Endothelial cell (in vitro differentiated cells): ENCODE measurements at regions not wholly inside any gene's neighbourhood (a gene's known extent, or its start where the extent isn't known, plus 50 kb on each side); places are given as distances from the start of the nearest gene placed in this dataset.

Source experiments
- DNase-seq: peaks from one replicate; pipeline ENCODE4 v3.0.0; 2021; ENCODE audit warnings: low spot score
- H3K27ac Mint-ChIP-seq: one replicate; pipeline ENCODE4 v1.8.0; 2021; ENCODE audit warnings: mixed read lengths, inconsistent platforms; ENCODE audit not compliant: unreplicated experiment
- H3K27me3 Mint-ChIP-seq: one replicate; pipeline ENCODE4 v1.8.0; 2021; ENCODE audit warnings: mild to moderate bottlenecking, moderate library complexity, mixed read lengths, inconsistent platforms; ENCODE audit not compliant: unreplicated experiment
- H3K36me3 Mint-ChIP-seq: one replicate; pipeline ENCODE4 v1.8.0; 2021; ENCODE audit warnings: mild to moderate bottlenecking, low read depth, mixed read lengths, inconsistent platforms; ENCODE audit not compliant: unreplicated experiment
- H3K4me1 Mint-ChIP-seq: one replicate; pipeline ENCODE4 v1.8.0; 2021; ENCODE audit warnings: mild to moderate bottlenecking, mixed read lengths, inconsistent platforms; ENCODE audit not compliant: unreplicated experiment
- H3K4me3 Mint-ChIP-seq: one replicate; pipeline ENCODE4 v1.8.0; 2021; ENCODE audit warnings: mild to moderate bottlenecking, mixed read lengths, inconsistent platforms; ENCODE audit not compliant: unreplicated experiment
- H3K9me3 Mint-ChIP-seq: one replicate; pipeline ENCODE4 v1.8.0; 2021; ENCODE audit warnings: mixed read lengths, inconsistent platforms; ENCODE audit not compliant: unreplicated experiment
- CTCF ChIP-seq: fragments of 200-600 bp; sonication (generic); IDR thresholded peaks from one replicate; pipeline ENCODE4 v1.5.0; 2021; ENCODE audit warnings: antibody characterized with exemption; ENCODE audit not compliant: unreplicated experiment

DNA sequence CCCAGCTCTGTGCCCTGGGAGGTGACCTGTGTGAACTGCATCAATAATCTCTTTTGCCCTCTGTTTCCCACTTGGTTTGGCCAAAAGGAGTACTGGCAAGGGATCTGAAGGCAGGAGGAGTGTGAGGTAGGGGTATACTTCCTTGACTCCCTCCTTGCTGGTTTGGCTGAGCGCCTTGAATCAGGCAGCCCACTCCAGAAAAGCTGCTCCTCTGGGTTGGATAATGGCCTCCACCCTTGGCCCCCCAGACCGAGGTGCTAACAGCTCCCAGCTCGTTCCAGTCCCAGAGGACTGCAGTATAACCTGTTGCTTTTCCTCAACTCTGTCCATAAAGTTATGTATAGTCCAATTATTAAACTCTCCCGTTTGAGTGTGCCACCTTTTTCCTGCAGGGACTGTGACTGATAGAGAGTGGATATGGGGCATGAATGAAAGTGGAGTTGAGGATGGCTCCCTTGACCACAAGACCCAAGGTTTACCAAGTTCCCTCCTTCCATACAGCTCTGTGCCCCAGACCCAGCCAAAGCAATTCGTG, 88.2 kb upstream of the HAND1 start:
- TF ChIP-seq CTCF, result no peak
- no peak overlapping the region for H3K27ac Mint-ChIP-seq
- H3K4me3 Mint-ChIP-seq, result no peak overlapping the region
- H3K27me3 Mint-ChIP-seq, result no peaks in the 10 kb centered on the region
- peaks cover 3% of the 10 kb centered on the region for H3K4me1 Mint-ChIP-seq
- no peak for DNase-seq
- no peaks in the 10 kb centered on the region for H3K36me3 Mint-ChIP-seq
- no peaks in the 10 kb centered on the region for H3K9me3 Mint-ChIP-seq

DNA sequence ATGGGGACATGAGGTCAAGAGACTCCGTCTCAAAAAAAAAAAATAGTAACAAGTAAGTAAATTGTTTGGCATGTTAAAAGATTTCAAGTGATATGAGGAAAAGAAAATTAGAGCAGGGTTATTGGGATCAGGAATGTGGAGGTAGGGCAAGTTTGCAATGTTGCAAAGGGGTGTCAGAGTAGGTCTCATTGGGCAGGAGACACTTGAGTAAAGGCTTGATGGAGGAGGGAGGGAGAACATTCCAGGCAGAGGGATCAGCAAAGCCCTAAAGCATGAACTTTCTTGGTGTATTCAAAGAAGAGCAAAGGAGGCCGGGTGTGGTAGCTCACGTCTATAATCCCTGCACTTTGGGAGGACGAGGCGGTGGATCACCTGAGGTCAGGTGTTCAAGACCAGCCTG, 87.1 kb upstream of the HAND1 start:
- no peak for DNase-seq
- Mint-ChIP-seq H3K36me3 (no peaks in the 10 kb centered on the region), H3K4me1 (no peaks in the 10 kb centered on the region), H3K4me3 (no peak overlapping the region), H3K27me3 (no peaks in the 10 kb centered on the region), H3K9me3 (no peaks in the 10 kb centered on the region), H3K27ac (no peak overlapping the region)
- no peak for TF ChIP-seq CTCF

DNA sequence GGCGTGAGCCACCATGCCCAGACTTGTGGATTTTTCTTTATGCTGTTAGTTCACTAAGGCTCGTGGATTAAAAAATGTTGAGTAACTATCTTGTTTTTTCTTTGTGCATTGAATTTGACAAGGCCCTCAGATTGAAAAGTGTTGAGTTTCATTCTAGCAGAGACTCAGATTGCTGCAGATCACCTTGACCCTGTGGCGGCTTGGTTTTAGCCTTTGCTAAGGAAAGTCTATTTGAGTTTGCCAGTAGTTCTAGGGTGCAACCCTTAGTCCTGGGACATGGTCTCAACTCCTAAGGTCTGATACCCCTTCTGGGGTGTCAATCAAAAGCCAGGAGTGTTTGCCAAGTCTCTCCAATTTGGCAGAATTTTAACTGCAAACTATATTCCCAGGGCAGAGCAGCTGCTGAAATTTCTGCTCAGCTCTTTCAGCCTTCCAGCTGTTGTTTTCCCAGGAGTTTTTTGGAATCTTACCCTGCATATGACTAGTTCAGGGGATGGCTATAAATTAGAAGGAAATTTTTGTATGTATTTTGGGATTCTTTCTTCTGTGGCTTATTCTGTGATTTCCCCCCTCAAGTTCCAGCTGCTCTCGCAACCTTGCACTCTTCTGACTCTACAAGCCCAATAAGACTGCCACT, 84.3 kb upstream of the HAND1 start:
- peaks cover 1% of the 10 kb centered on the region for H3K27me3 Mint-ChIP-seq
- no peak overlapping the region for H3K4me3 Mint-ChIP-seq
- no peaks in the 10 kb centered on the region for H3K36me3 Mint-ChIP-seq
- H3K9me3 Mint-ChIP-seq, result no peaks in the 10 kb centered on the region
- no peaks in the 10 kb centered on the region for H3K4me1 Mint-ChIP-seq
- TF ChIP-seq CTCF, result no peak
- no peak for DNase-seq
- no peak overlapping the region for H3K27ac Mint-ChIP-seq

- H3K9me3 Mint-ChIP-seq, result no peaks in the 10 kb centered on the region
- H3K27me3 Mint-ChIP-seq, result peaks cover 1% of the 10 kb centered on the region
- TF ChIP-seq CTCF, result no peak
- H3K4me1 Mint-ChIP-seq, result no peaks in the 10 kb centered on the region
- no peak overlapping the region for H3K27ac Mint-ChIP-seq
- H3K36me3 Mint-ChIP-seq, result no peaks in the 10 kb centered on the region
- no peak overlapping the region for H3K4me3 Mint-ChIP-seq
- no peak for DNase-seq
Measured at GRCh38 chr5:154559398-154560276, 81.6 kb upstream of the HAND1 start.

- H3K27me3 Mint-ChIP-seq, result peaks cover 1% of the 10 kb centered on the region
- H3K9me3 Mint-ChIP-seq, result no peaks in the 10 kb centered on the region
Measured at GRCh38 chr5:154557548-154557947, 79.5 kb upstream of the HAND1 start.

More at GRCh38 chr5:154557548-154557947, 79.5 kb upstream of the HAND1 start:
- Mint-ChIP-seq H3K36me3 (peaks cover 3% of the 10 kb centered on the region), H3K4me1 (no peaks in the 10 kb centered on the region), H3K4me3 (no peak overlapping the region), H3K27ac (no peak overlapping the region)
- no peak for DNase-seq
- no peak for TF ChIP-seq CTCF
